Body of pancreas (tissue), 4 donors: ENCODE measurements at regions not wholly inside any gene's neighbourhood (a gene's known extent, or its start where the extent isn't known, plus 50 kb on each side); places are given as distances from the start of the nearest gene placed in this dataset.

Experiments used
- ATAC-seq: fragments of 150-250 bp; one replicate; pipeline ENCODE4 v1.9.1; 2016
- DNase-seq, 4 donors: peaks; one replicate each; pipeline ENCODE4 v3.0.0-alpha.2; 2019
- H3K27ac ChIP-seq, 4 donors: fragments of 200-600 bp; sonication (generic); 1 replicate in 3 of 4; 2 replicates in 1 of 4; pipeline versions ENCODE4 v1.5.1 to v1.6.1; 2016 to 2019; ENCODE audit warnings: mild to moderate bottlenecking in 1 of 4, mixed read lengths in 1 of 4, moderate library complexity in 1 of 4
- H3K27me3 ChIP-seq, 2 donors: fragments of 200-600 bp; sonication (generic); one replicate each; pipeline ENCODE4 v1.6.0; 2016; ENCODE audit warnings: mild to moderate bottlenecking in 1 of 2
- H3K36me3 ChIP-seq, 2 donors: fragments of 200-600 bp; sonication (generic); replicated peaks in 1 of 2; 2 replicates each; pipeline ENCODE4 v1.5.1; 2016; ENCODE audit warnings: low read depth in 2 of 2; ENCODE audit not compliant: insufficient read depth in 1 of 2
- H3K4me1 ChIP-seq: fragments of 200-600 bp; sonication (generic); one replicate; pipeline ENCODE4 v1.6.0; 2016
- H3K4me3 ChIP-seq, 2 donors: fragments of 200-600 bp; sonication (generic); 1 replicate in 1 of 2; 2 replicates in 1 of 2; pipeline ENCODE4 v1.5.1; 2016 to 2019
- H3K9me3 ChIP-seq, 3 donors: fragments of 200-600 bp; sonication (generic); 1 replicate in 2 of 3; 2 replicates in 1 of 3; pipeline ENCODE4 v1.5.1; 2016
- POLR2A ChIP-seq, 3 donors: fragments of 450-650 bp; IDR thresholded peaks; one replicate each; pipeline ENCODE4 v1.6.1; 2016; ENCODE audit warnings: antibody characterized with exemption in 3 of 3, mild to moderate bottlenecking in 2 of 3
- whole genome bisulfite sequencing, 2 donors: methylation state at CpG; one replicate each; pipeline ENCODE4 v1.1.5; 2017; 5-methylcytosine and 5-hydroxymethylcytosine counted together
- intact Hi-C: fragments of 100-400 bp; cut with DNase I; formaldehyde crosslinking; loops from one replicate; pipeline ENCODE4 v1.15.1; 2023
- TF ChIP-seq, protein P1 (sequence below), 7 experiments: fragments of 450-650 bp in 4 of 7; fragments of 200-600 bp in 3 of 7; sonication (generic) in 3 of 7; IDR thresholded peaks; one replicate each; pipeline ENCODE4 v1.5.1; 2016 to 2019; ENCODE audit warnings: antibody characterized with exemption in 7 of 7

DNA sequence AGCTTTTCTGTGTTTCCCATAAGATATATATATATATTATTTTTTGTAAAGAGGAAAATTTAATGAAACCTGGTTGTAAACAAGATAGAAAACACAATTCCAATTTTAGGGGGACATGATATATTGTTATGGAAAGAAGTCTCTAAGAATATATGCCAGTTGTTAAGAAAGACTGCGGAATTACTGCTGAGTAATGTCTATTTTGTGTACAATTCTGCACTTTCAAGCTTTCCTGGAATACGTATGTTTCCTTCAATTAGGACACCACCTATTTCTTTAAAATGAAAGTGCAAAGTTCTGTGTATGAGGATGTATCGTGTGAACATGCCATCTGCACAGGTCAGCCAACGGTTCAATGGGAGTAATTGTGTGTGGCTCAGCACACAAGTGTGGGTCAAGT lies 760.2 kb downstream of the BRD1 start:
- no peaks in the 10 kb centered on the region for H3K9me3 ChIP-seq
- no peak for TF ChIP-seq POLR2A (IDR thresholded peaks at IDR 0.05)
- TF ChIP-seq, protein P1, sequence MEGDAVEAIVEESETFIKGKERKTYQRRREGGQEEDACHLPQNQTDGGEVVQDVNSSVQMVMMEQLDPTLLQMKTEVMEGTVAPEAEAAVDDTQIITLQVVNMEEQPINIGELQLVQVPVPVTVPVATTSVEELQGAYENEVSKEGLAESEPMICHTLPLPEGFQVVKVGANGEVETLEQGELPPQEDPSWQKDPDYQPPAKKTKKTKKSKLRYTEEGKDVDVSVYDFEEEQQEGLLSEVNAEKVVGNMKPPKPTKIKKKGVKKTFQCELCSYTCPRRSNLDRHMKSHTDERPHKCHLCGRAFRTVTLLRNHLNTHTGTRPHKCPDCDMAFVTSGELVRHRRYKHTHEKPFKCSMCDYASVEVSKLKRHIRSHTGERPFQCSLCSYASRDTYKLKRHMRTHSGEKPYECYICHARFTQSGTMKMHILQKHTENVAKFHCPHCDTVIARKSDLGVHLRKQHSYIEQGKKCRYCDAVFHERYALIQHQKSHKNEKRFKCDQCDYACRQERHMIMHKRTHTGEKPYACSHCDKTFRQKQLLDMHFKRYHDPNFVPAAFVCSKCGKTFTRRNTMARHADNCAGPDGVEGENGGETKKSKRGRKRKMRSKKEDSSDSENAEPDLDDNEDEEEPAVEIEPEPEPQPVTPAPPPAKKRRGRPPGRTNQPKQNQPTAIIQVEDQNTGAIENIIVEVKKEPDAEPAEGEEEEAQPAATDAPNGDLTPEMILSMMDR (IDR thresholded peaks at IDR 0.05) = no peak
- no peak overlapping the region for H3K4me3 ChIP-seq
- 43 to 49% methylated on average over 4 of the region's 4 CpGs for WGBS, 2 donors
- peaks cover 8% of the 10 kb centered on the region for H3K4me1 ChIP-seq
- DNase-seq = peak in 1 of 4 donors; percentile 26
- no peak for ATAC-seq
- H3K36me3 ChIP-seq = no peaks in the 10 kb centered on the region
- H3K27ac ChIP-seq = no peak overlapping the region
- no peaks in the 10 kb centered on the region for H3K27me3 ChIP-seq
- intact Hi-C loops = no loop called here

DNA sequence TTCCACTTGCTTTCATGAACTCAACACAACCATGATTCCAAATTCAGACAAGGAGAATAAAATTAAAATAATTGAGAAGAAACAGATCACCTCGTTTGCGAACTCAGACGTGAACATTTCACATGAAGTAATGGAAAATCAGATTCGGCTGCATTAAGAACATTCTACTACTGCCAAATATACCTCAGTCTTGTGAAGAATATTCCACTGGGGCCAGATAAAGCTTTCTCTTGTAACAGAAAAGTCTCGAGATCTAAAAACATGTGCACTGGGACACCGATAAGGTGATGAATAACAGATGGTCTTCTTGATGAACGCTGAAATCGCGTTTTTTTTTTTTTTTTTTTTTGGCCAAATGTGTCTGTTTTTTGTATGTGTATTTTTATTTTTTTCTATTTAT lies 761.1 kb downstream of the BRD1 start:
- Histone ChIP-seq H3K27ac (no peak overlapping the region), H3K4me3 (no peak overlapping the region), H3K27me3 (no peaks in the 10 kb centered on the region), H3K9me3 (no peaks in the 10 kb centered on the region), H3K36me3 (no peaks in the 10 kb centered on the region), H3K4me1 (peaks cover 17% of the 10 kb centered on the region)
- 64 to 78% methylated on average over 9 of the region's 9 CpGs for WGBS, 2 donors
- ATAC-seq (no peak), DNase-seq (no peak)
- intact Hi-C loops = no loop called here
- TF ChIP-seq, protein P1 (IDR thresholded peaks at IDR 0.05) = no peak
- no peak for TF ChIP-seq POLR2A (IDR thresholded peaks at IDR 0.05)

DNA sequence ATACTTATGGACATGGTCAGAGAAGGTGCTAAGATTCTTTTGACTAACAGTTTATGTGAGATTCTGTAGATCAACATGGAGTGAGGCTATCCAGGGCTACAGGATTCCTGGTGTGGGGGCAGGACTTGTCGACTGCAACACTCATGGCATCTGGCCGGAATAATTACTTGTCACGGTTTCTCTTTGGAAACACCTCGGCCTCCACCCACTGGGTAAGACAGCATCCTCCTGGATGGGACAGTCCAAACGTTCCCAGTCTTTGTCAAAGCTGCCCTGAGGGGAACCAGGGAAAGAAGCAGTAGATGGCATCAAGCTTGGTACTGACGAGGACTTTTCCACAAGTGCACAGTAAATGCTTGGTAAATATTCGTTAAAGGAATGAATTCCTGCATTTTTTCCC lies 762.8 kb downstream of the BRD1 start:
- DNase-seq = no peak

DNA sequence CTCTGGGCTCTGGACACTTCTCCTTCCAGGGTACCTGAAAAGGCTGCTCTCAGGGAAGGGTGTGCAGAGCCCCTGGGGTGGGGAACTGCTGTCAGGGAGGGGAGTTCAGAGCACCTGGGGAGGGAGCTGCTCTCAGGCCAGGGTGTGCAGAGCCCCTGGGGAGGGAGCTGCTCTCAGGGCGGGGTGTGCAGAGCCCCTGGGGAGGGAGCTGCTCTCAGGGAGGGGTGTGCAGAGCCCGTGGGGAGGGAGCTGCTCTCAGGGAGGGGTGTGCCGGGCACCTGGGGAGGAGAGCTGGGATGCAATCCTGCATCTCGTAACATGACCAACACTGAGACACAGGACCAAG lies 764.2 kb downstream of the BRD1 start:
- Histone ChIP-seq H3K36me3 (no peaks in the 10 kb centered on the region), H3K27me3 (no peaks in the 10 kb centered on the region), H3K4me1 (peaks cover 26% of the 10 kb centered on the region), H3K9me3 (no peaks in the 10 kb centered on the region), H3K27ac (peak overlapping the region in 3 of 4 donors; percentile 37 to 87 (median 85)), H3K4me3 (no peak overlapping the region)
- WGBS, 2 donors = 69 to 75% methylated on average over 4 of the region's 4 CpGs
- DNase-seq (no peak), ATAC-seq (no peak)
- TF ChIP-seq, protein P1 (IDR thresholded peaks at IDR 0.05) = no peak
- no peak for TF ChIP-seq POLR2A (IDR thresholded peaks at IDR 0.05)
- intact Hi-C loops = no loop called here

More for the DNA sequence above, 762.8 kb downstream of the BRD1 start:
- H3K27me3 ChIP-seq = no peaks in the 10 kb centered on the region
- ATAC-seq = no peak
- peaks cover 26% of the 10 kb centered on the region for H3K4me1 ChIP-seq
- TF ChIP-seq, protein P1 (IDR thresholded peaks at IDR 0.05) = no peak
- no peak for TF ChIP-seq POLR2A (IDR thresholded peaks at IDR 0.05)
- no peaks in the 10 kb centered on the region for H3K36me3 ChIP-seq
- no peak overlapping the region for H3K4me3 ChIP-seq
- no peaks in the 10 kb centered on the region for H3K9me3 ChIP-seq
- intact Hi-C loops = no loop called here
- no peak overlapping the region for H3K27ac ChIP-seq
- WGBS, 2 donors = 78 to 86% methylated on average over 7 of the region's 7 CpGs

DNA sequence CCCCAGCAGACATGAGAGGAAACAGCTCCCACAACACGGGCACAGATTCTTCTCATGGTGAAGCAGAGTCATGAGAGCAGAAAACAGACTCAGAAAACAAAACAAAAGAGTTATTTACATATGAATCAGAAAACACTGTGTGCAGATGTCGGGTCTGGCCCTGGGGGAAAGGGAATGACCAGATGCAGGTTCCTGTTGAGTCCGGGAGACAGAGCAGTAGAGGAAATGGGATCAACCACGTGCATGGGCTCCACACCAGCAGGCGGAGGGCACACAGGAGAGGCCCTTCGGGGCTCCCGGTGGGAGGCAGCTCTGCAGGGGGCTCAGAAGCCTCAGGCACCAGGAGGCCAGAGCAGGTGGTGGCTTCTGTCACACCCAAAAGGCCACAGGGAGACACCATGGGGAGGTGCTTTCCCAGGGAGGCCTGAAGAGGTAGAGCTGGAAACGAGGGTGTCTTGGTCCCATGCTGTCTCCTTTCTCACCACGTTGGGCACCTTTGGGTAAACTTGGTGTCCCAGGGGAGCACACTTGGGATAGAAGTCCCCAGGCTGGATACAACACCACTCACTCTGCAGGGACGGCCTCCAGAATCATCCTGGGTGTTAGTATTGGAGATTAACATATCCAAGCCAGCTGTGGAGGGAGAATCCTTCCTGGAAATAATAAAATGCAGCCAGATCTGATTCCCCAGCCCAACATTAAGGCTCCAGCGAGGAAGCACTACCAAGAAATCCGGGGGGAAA lies 764.7 kb downstream of the BRD1 start:
- no peak for DNase-seq
- intact Hi-C loops = no loop called here
- H3K27ac ChIP-seq = peak overlapping the region; percentile 37 to 87 (median 80)
- TF ChIP-seq, protein P1 (IDR thresholded peaks at IDR 0.05) = no peak
- no peak for TF ChIP-seq POLR2A (IDR thresholded peaks at IDR 0.05)
- H3K9me3 ChIP-seq = no peaks in the 10 kb centered on the region
- no peaks in the 10 kb centered on the region for H3K27me3 ChIP-seq
- 54% methylated on average over 11 to 12 of the region's 12 CpGs for WGBS, 2 donors
- no peaks in the 10 kb centered on the region for H3K36me3 ChIP-seq
- no peak for ATAC-seq
- H3K4me1 ChIP-seq = peaks cover 26% of the 10 kb centered on the region
- H3K4me3 ChIP-seq = no peak overlapping the region
